Adrenal gland (tissue), 9 donors: ENCODE measurements at regions not wholly inside any gene's neighbourhood (a gene's known extent, or its start where the extent isn't known, plus 50 kb on each side); places are given as distances from the start of the nearest gene placed in this dataset.

ENCODE experiments used
- DNase-seq, 7 donors: peaks; one replicate each; pipeline ENCODE4 v3.0.0-alpha.2; 2019 to 2020
- H3K27ac ChIP-seq, 5 donors: fragments of 200-600 bp; sonication (generic) in 4 of 5; 1 replicate in 3 of 5; 2 replicates in 2 of 5; pipeline versions ENCODE4 v1.5.1 to v1.8.0; 2016 to 2020; ENCODE audit warnings: mild to moderate bottlenecking in 1 of 5
- H3K27me3 ChIP-seq: fragments of 200-600 bp; 2 replicates; pipeline ENCODE4 v1.8.0; 2021
- H3K36me3 ChIP-seq, 2 donors: fragments of 200-600 bp; replicated peaks in 1 of 2; 1 replicate in 1 of 2; 2 replicates in 1 of 2; pipeline versions ENCODE4 v1.5.1 to v1.8.0; 2018 to 2022
- H3K4me1 ChIP-seq, 2 donors: fragments of 200-600 bp; replicated peaks in 1 of 2; 1 replicate in 1 of 2; 2 replicates in 1 of 2; pipeline versions ENCODE4 v1.5.1 to v1.8.0; 2018 to 2021
- H3K4me3 ChIP-seq, 4 donors: fragments of 200-600 bp; sonication (generic) in 3 of 4; one replicate each; pipeline ENCODE4 v1.5.1; 2016 to 2018
- H3K9me3 ChIP-seq, 3 donors: fragments of 200-600 bp; sonication (generic) in 1 of 3; replicated peaks in 1 of 3; 1 replicate in 2 of 3; 2 replicates in 1 of 3; pipeline versions ENCODE4 v1.5.1 to v1.8.0; 2016 to 2021
- CTCF ChIP-seq, 6 experiments: fragments of 450-650 bp in 4 of 6; fragments of 200-600 bp in 2 of 6; sonication (generic) in 1 of 6; IDR thresholded peaks; 1 replicate in 5 of 6; 2 replicates in 1 of 6; pipeline versions ENCODE4 v1.5.1 to v1.8.0; 2016 to 2021; ENCODE audit warnings: antibody characterized with exemption in 6 of 6, mild to moderate bottlenecking in 2 of 6, moderate library complexity in 1 of 6
- POLR2A ChIP-seq, 2 donors: fragments of 450-650 bp; IDR thresholded peaks; one replicate each; pipeline ENCODE4 v1.6.1; 2017; ENCODE audit warnings: antibody characterized with exemption in 2 of 2, mild to moderate bottlenecking in 2 of 2, moderate library complexity in 1 of 2
- WGBS, 4 donors: extraction: QIAGEN DNeasy Blood & Tissue Kit in 2 of 4; methylation state at CpG; one replicate each; pipeline versions ENCODE4 v1.1.5 to v1.1.7; 2013 to 2017; 5-methylcytosine and 5-hydroxymethylcytosine counted together
- intact Hi-C, 2 donors: fragments of 100-400 bp; cut with DNase I; formaldehyde crosslinking; loops; one replicate each; pipeline versions ENCODE4 v1.14.1 to v1.15.0; 2022 to 2023
- donor health status: healthy with polysubstance abuse.
- donor health status: Bipolar disorder and iron deficiency.
- donor health status: DM: yes; HTN: yes; CAD: no.
- donor health status: DM: no; HTN: no; CAD: no.
- donor health status: DM: no; HTN: no; CAD: no.

GRCh38 chr14:39863441-39863840 lies 431.2 kb upstream of the FBXO33 start:
- no peaks in the 10 kb centered on the region for H3K27me3 ChIP-seq
- H3K4me1 ChIP-seq = no peaks in the 10 kb centered on the region
- WGBS, 4 donors = 65 to 78% (median 72%) methylated on average over 1 of the region's 1 CpG
- intact Hi-C loops = no loop called here
- TF ChIP-seq POLR2A (IDR thresholded peaks at IDR 0.05) (no peak), CTCF (IDR thresholded peaks at IDR 0.05) (no peak)
- H3K27ac ChIP-seq = no peak overlapping the region
- H3K9me3 ChIP-seq = no peaks in the 10 kb centered on the region
- H3K36me3 ChIP-seq = no peaks in the 10 kb centered on the region
- DNase-seq = no peak
- no peak overlapping the region for H3K4me3 ChIP-seq

GRCh38 chr14:39861696-39862095 lies 429.5 kb upstream of the FBXO33 start:
- TF ChIP-seq POLR2A (IDR thresholded peaks at IDR 0.05) (no peak), CTCF (IDR thresholded peaks at IDR 0.05) (no peak)
- DNase-seq = no peak
- WGBS, 4 donors = 57 to 70% (median 62%) methylated on average over 2 of the region's 2 CpGs
- Histone ChIP-seq H3K9me3 (no peaks in the 10 kb centered on the region), H3K4me3 (no peak overlapping the region), H3K27me3 (no peaks in the 10 kb centered on the region), H3K27ac (no peak overlapping the region), H3K36me3 (no peaks in the 10 kb centered on the region), H3K4me1 (no peaks in the 10 kb centered on the region)
- intact Hi-C loops = no loop called here

- no peak for TF ChIP-seq POLR2A (IDR thresholded peaks at IDR 0.05)
- TF ChIP-seq CTCF (IDR thresholded peaks at IDR 0.05) = no peak
These were observed 429.0 kb upstream of the FBXO33 start for GRCh38 chr14:39861229-39861600.

GRCh38 chr14:39860596-39861228 lies 428.5 kb upstream of the FBXO33 start:
- Histone ChIP-seq H3K27ac (no peak overlapping the region), H3K4me1 (no peaks in the 10 kb centered on the region), H3K36me3 (no peaks in the 10 kb centered on the region), H3K4me3 (no peak overlapping the region), H3K9me3 (no peaks in the 10 kb centered on the region), H3K27me3 (no peaks in the 10 kb centered on the region)
- intact Hi-C loops = no loop called here
- TF ChIP-seq CTCF (IDR thresholded peaks at IDR 0.05) (no peak), POLR2A (IDR thresholded peaks at IDR 0.05) (no peak)
- DNase-seq = no peak
- WGBS, 4 donors = 68 to 71% (median 70%) methylated on average over 8 of the region's 8 CpGs

More at GRCh38 chr14:39861229-39861600, 429.0 kb upstream of the FBXO33 start:
- intact Hi-C loops = no loop called here
- Histone ChIP-seq H3K4me3 (no peak overlapping the region), H3K36me3 (no peaks in the 10 kb centered on the region), H3K27me3 (no peaks in the 10 kb centered on the region), H3K27ac (no peak overlapping the region), H3K9me3 (no peaks in the 10 kb centered on the region), H3K4me1 (no peaks in the 10 kb centered on the region)
- WGBS, 4 donors = 51 to 68% (median 65%) methylated on average over 4 of the region's 4 CpGs
- DNase-seq = no peak
